SKM-1 treated with dmso at 0.1 percent for 144 hours (cell line): ENCODE measurements at regions not wholly inside any gene's neighbourhood (a gene's known extent, or its start where the extent isn't known, plus 50 kb on each side); places are given as distances from the start of the nearest gene placed in this dataset.
"Not testable (repeated sequence)": the region's sequence is repeated elsewhere in the genome, so short reads cannot be mapped to it uniquely, and the experiment has no call there.

Source experiments
- DNase-seq: peaks from one replicate; lab custom pipeline; 2025; ENCODE audit not compliant: unreplicated experiment; lab: John Stamatoyannopoulos, UW

- DNase-seq, result no peak
These were observed 228.9 kb upstream of the PRKD1 start for GRCh38 chr14:30156571-30156970.

- no peak for DNase-seq
These were observed 230.7 kb upstream of the PRKD1 start for GRCh38 chr14:30158299-30158698.

GRCh38 chr14:30159374-30159773 is 231.7 kb upstream of the PRKD1 start:
- no peak for DNase-seq

GRCh38 chr14:30160608-30161007 is 233.0 kb upstream of the PRKD1 start:
- no peak for DNase-seq

GRCh38 chr14:30162066-30162465 is 234.4 kb upstream of the PRKD1 start:
- DNase-seq, result no peak

DNA sequence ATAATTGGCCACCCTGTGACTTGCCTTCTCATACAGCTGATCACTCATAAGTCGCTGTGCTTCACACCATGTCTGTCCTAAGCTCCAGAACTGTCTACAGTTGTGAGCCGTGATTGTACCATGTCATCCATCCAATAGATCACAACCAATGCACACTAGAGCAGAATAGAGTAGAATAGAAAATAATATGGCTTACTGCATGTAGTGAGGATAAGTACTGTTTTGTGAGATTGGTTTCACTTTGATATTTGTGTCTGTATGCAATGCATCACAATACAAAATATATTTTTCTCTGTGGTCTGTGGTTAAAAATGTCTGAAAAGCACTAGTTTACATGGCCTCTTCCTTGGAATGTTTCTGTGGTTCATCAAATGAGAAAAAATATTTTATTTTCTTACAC is 237.6 kb upstream of the PRKD1 start:
- no peak for DNase-seq

- no peak for DNase-seq
These were observed 250.1 kb upstream of the PRKD1 start for GRCh38 chr14:30177781-30178180.

DNA sequence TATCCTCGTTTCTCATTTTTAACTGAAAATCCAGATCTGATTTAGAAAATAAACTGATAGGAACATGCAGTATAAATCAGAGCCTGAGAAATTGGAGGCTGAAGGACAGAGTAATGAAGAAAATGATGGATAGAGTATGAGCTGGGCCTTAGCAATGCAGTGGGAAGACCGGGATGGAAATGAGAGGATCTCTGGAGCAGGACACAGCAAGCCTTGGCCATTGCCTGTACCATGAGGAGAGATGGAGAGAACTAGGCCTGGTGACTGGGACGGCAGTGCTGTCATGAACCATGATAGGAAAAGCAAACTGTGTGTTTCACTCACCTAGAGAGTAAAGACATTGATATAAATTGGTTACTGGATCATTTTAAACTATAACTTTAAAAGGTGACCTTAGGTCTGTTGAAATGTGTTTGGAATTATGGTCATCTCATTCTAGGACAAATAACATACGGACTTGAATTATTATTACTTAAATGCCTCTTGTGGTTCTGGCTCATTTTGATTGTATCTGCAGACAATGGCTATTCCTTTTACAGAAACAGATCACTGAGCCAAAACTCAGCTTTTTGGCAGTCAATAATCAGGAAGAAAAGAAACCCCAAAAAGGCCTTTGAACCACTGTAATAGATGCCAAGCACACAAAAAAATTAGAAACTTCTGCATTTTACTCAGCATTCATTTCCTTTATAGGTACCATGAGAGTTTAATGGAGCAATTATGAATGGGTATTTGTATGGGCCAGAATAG is 251.9 kb upstream of the PRKD1 start:
- no peak for DNase-seq

DNA sequence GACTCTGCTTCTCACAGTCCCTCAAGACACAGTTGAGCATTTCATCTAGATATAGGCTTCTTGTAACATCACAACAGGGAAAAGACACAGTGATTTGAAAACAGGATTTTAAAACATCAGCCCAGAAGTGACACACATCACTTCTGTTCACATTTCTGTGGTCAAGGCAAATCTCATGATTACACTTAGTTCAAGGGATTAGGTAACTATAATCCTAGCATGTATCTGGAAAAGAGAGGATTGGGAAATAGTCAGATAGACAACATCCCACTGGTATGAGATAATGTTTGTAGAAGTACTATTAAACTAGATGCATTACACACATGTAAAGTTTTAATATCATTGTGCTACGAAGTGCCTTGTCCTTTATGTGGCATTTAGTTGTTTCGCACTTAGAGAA is 252.6 kb upstream of the PRKD1 start:
- DNase-seq, result no peak

- DNase-seq, result no peak
These were observed 258.2 kb upstream of the PRKD1 start for GRCh38 chr14:30185832-30186231.

- DNase-seq, result no peak
These were observed 264.1 kb upstream of the PRKD1 start for GRCh38 chr14:30191639-30192279.

GRCh38 chr14:30193101-30193500 is 265.5 kb upstream of the PRKD1 start:
- no peak for DNase-seq

DNA sequence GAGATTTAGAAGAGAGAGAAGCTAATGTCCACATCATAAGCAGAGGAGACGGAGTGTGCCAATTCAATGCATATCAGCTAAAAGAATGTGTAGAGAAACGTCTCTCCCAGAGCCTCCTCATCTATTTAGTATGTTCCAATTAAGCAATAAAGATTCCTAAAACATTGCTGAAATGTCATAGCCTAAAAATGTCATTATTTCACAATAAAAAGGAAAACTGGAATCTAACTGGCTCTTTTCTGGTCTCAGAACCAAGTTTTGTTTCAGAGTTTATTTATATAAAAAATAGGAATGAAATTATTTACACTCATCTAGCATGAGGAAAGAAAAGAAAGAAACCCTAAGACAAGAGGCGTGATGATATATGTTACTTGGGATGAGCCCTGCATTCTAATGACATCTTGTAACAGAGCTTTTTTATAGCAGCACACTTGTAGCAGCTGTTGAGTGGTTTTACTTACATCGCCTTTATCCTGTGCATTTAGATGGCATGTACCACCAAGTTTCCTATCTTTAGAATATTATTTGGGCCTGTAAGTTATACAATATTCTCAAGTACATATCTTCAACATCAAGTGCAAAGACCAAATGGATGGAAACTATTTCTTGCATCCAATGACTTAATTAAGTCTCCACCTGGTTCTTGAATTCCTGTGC is 266.3 kb upstream of the PRKD1 start:
- DNase-seq, result no peak

GRCh38 chr14:30194741-30195148 is 267.1 kb upstream of the PRKD1 start:
- DNase-seq, result no peak

DNA sequence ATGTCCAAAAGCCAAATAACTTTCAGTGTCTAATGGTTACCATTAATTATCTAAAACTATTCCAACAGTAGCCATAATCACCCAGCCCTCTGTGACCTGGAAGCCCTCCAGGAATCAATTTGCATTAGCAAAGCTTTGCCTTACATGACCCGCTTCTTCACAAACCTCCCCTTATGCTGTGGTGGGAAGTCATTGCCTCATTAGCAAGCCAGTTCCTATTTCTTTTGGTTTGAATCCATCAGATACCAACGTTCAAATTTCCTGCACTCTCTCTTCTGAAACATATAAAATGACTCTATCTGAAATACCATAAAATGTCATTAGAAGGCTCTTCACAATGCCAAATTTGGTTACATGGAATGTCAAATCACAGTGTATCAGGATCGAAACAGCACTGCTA is 268.3 kb upstream of the PRKD1 start:
- DNase-seq, result no peak

DNA sequence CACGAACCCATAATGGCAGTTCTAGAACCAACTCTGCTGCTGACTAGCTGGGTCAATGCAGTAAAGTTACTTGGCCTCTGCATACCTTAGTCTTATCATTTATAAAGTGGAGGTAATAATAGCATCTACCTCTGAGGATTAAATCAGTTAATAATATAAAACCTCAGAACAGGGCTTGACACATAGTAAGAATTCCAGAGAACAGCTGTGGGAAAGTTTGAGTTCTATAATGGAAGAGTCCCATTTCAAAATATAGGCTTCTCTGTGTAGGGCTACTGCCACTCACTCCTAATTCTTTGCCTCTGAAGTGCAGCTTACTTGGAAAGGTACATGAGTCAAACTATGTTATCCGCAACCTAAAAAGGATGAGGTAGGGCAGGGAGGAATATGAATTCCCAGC is 269.2 kb upstream of the PRKD1 start:
- DNase-seq, result no peak

GRCh38 chr14:30198720-30199119 is 271.1 kb upstream of the PRKD1 start:
- not testable (repeated sequence) for DNase-seq

DNA sequence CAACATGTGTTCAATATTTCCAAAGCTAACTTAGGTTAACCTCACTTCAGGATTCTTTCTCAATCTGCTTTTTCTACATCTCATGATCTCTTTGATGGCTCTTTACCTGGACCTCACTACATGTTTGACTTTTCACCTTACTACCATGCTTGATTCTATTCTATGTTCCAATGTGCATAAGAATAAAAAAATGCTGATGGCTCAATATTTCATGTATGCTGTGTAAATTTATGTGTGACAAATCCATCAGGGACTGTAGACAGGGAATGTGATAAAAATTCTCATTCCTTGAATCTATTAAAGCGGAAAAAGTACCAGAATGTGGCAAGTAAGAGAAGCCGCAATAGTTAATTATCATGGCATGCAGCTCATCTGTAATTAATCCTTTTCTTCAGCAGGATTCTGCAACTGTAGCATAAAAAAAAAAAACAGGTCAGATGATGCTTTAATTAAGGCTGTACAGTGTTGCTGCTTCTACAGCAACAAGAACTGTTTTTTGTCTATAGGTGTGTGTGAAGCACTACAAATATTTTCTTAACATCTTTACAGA is 276.9 kb upstream of the PRKD1 start:
- no peak for DNase-seq

DNA sequence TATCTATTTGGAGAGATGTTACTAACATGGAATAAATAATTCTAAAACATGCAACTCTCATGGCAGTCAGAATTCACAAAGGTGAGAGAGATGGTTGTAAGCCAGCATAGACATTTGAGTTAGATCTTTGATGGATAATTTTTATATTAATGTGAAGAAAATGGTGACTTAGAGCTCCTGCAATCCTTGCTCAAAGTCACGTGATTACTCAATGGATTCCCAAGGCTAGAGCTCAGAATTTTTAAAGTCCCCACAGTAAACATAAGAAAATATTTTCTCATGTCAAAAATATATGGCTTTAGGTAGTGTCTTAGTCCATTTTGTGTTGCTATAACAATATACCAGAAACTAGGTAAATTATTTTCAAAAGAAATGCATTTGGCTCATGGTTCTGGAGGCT is 281.5 kb upstream of the PRKD1 start:
- DNase-seq, result no peak

DNA sequence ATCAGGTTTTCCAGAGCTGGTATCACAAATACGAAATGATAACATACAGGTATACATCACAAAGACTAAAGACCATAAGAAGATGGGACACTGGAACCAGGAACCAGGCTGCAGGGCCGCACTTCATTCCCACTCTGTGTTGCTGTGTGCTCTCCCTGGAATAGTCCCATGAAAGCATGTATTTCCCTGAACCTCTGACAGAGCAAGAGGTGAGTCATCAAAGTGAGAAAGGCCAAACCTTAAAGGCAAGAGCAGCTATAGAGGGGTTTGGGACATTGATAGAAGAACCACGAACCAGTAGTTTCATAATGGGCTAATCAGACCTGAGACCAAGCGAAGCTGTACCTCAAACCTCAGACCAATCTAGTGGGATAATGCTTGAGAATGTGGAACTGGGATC is 283.0 kb upstream of the PRKD1 start:
- DNase-seq, result no peak

DNA sequence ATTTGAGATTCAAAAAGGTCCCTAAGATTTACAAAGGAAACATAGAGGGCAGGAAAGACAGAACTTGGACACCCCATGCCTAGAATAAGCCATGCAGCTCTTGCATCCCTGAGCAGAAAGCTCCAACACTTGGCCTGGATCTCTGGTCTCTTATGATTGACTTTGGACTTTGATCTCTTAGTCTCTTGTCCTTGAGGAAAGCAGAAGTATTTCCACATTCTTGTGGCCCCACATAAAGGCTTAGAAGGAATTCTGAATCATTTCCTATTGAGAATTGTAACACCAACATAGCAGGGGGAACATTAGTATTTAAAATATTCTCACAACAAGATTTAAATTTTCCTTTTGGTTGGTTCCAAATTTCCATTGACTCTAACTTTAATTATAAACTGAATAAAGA is 283.7 kb upstream of the PRKD1 start:
- no peak for DNase-seq

- DNase-seq, result no peak
These were observed 286.4 kb upstream of the PRKD1 start for GRCh38 chr14:30214014-30214413.
